Smooth muscle cell (in vitro differentiated cells): ENCODE measurements at regions not wholly inside any gene's neighbourhood (a gene's known extent, or its start where the extent isn't known, plus 50 kb on each side); places are given as distances from the start of the nearest gene placed in this dataset.

ENCODE experiments used
- DNase-seq: peaks from one replicate; lab custom pipeline; 2025; ENCODE audit not compliant: unreplicated experiment; lab: John Stamatoyannopoulos, UW
- H2AFZ ChIP-seq: fragments of 200-600 bp; sonication (generic); 2 replicates; pipeline ENCODE4 v1.6.0; 2016; ENCODE audit warnings: antibody characterized with exemption, low read depth, mild to moderate bottlenecking
- H3F3A ChIP-seq: fragments of 200-600 bp; sonication (generic); 2 replicates; pipeline ENCODE4 v1.6.0; 2017; ENCODE audit warnings: antibody characterized with exemption, low read depth
- H3K27ac ChIP-seq: fragments of 200-600 bp; sonication (generic); 2 replicates; pipeline ENCODE4 v1.5.1; 2016; ENCODE audit warnings: low read depth, mild to moderate bottlenecking
- H3K27me3 ChIP-seq: fragments of 200-600 bp; sonication (generic); 2 replicates; pipeline ENCODE4 v1.6.1; 2016; ENCODE audit warnings: low read depth, mild to moderate bottlenecking
- H3K36me3 ChIP-seq: fragments of 200-600 bp; sonication (generic); 2 replicates; pipeline ENCODE4 v1.5.1; 2016; ENCODE audit warnings: low read depth
- H3K4me1 ChIP-seq: fragments of 200-600 bp; sonication (generic); 2 replicates; pipeline ENCODE4 v1.5.1; 2016; ENCODE audit warnings: low read depth
- H3K4me2 ChIP-seq: fragments of 200-600 bp; sonication (generic); 2 replicates; pipeline ENCODE4 v1.6.0; 2016; ENCODE audit warnings: mild to moderate bottlenecking
- H3K4me3 ChIP-seq: fragments of 200-600 bp; sonication (generic); 2 replicates; pipeline ENCODE4 v1.5.1; 2016; ENCODE audit warnings: mild to moderate bottlenecking
- H3K79me2 ChIP-seq: fragments of 200-600 bp; sonication (generic); 2 replicates; pipeline ENCODE4 v1.6.0; 2016; ENCODE audit warnings: low read depth, mild to moderate bottlenecking
- H3K9ac ChIP-seq: fragments of 200-600 bp; sonication (generic); 2 replicates; pipeline ENCODE4 v1.6.0; 2016; ENCODE audit warnings: low read depth
- H3K9me3 ChIP-seq: fragments of 200-600 bp; sonication (generic); replicated peaks from 2 replicates; pipeline ENCODE4 v1.5.1; 2016; ENCODE audit warnings: low read depth
- H4K20me1 ChIP-seq: fragments of 200-600 bp; sonication (generic); 2 replicates; pipeline ENCODE4 v1.6.0; 2016; ENCODE audit warnings: low read depth
- CTCF ChIP-seq: fragments of 200-600 bp; sonication (generic); IDR thresholded peaks from 2 replicates; pipeline ENCODE4 v1.5.1; 2017; ENCODE audit warnings: borderline replicate concordance, mild to moderate bottlenecking, antibody characterized with exemption; ENCODE audit not compliant: insufficient read depth, poor library complexity, severe bottlenecking
- WGBS: methylation state at CpG from one replicate; pipeline ENCODE4 v1.1.7; 2016; ENCODE audit warnings: low lambda C conversion rate; 5-methylcytosine and 5-hydroxymethylcytosine counted together

GRCh38 chr6:113707194-113707593, 150.0 kb upstream of the MARCKS start:
- H3K4me3 ChIP-seq: no peak overlapping the region
- 89% methylated on average over 3 of the region's 3 CpGs for whole genome bisulfite sequencing

GRCh38 chr6:113709936-113710509, 147.1 kb upstream of the MARCKS start:
- DNase-seq: no peak
- H3K27ac ChIP-seq: no peak overlapping the region
- H3K27me3 ChIP-seq: no peaks in the 10 kb centered on the region
- no peaks in the 10 kb centered on the region for H4K20me1 ChIP-seq
- H3K9ac ChIP-seq: no peak overlapping the region
- no peaks in the 10 kb centered on the region for H3K79me2 ChIP-seq
- H3K4me2 ChIP-seq: no peak overlapping the region
- no peaks in the 10 kb centered on the region for H3F3A ChIP-seq
- no peaks in the 10 kb centered on the region for H3K9me3 ChIP-seq
- H3K4me3 ChIP-seq: no peak overlapping the region
- WGBS: 96% methylated on average over 6 of the region's 6 CpGs
- H3K36me3 ChIP-seq: no peaks in the 10 kb centered on the region
- H3K4me1 ChIP-seq: no peaks in the 10 kb centered on the region
- no peak for TF ChIP-seq CTCF
- H2AFZ ChIP-seq: no peak overlapping the region

More at GRCh38 chr6:113707194-113707593, 150.0 kb upstream of the MARCKS start:
- Histone ChIP-seq H3K79me2 (no peaks in the 10 kb centered on the region), H3K4me2 (no peak overlapping the region), H3F3A (no peaks in the 10 kb centered on the region), H4K20me1 (no peaks in the 10 kb centered on the region), H3K4me1 (no peaks in the 10 kb centered on the region), H3K9ac (no peak overlapping the region), H3K36me3 (no peaks in the 10 kb centered on the region), H3K27ac (no peak overlapping the region), H3K9me3 (no peaks in the 10 kb centered on the region), H3K27me3 (no peaks in the 10 kb centered on the region), H2AFZ (no peak overlapping the region)
- TF ChIP-seq CTCF: no peak
- no peak for DNase-seq

- peaks cover under 1% of the 10 kb centered on the region for H3K4me1 ChIP-seq
- no peak overlapping the region for H3K4me2 ChIP-seq
- H2AFZ ChIP-seq: no peak overlapping the region
- TF ChIP-seq CTCF: no peak
- no peaks in the 10 kb centered on the region for H3K36me3 ChIP-seq
- no peak overlapping the region for H3K9ac ChIP-seq
- H3K27ac ChIP-seq: no peak overlapping the region
- no peak for DNase-seq
- no peaks in the 10 kb centered on the region for H4K20me1 ChIP-seq
- WGBS: 94% methylated on average over 2 of the region's 2 CpGs
- no peaks in the 10 kb centered on the region for H3F3A ChIP-seq
- no peaks in the 10 kb centered on the region for H3K79me2 ChIP-seq
- no peak overlapping the region for H3K4me3 ChIP-seq
- H3K27me3 ChIP-seq: no peaks in the 10 kb centered on the region
- no peaks in the 10 kb centered on the region for H3K9me3 ChIP-seq
These were observed 143.5 kb upstream of the MARCKS start for GRCh38 chr6:113713665-113714064.

GRCh38 chr6:113718588-113718987, 138.6 kb upstream of the MARCKS start:
- H3K9me3 ChIP-seq: no peaks in the 10 kb centered on the region
- no peak overlapping the region for H3K4me2 ChIP-seq
- H3K27ac ChIP-seq: no peak overlapping the region
- 85% methylated on average over 4 of the region's 4 CpGs for WGBS
- TF ChIP-seq CTCF: no peak
- no peaks in the 10 kb centered on the region for H4K20me1 ChIP-seq
- no peak for DNase-seq
- no peak overlapping the region for H3K9ac ChIP-seq
- no peaks in the 10 kb centered on the region for H3K79me2 ChIP-seq
- H3K4me1 ChIP-seq: peaks cover 5% of the 10 kb centered on the region
- H3K36me3 ChIP-seq: no peaks in the 10 kb centered on the region
- H2AFZ ChIP-seq: no peak overlapping the region
- H3F3A ChIP-seq: no peaks in the 10 kb centered on the region
- H3K4me3 ChIP-seq: no peak overlapping the region
- no peaks in the 10 kb centered on the region for H3K27me3 ChIP-seq
